HepG2 (cell line): ENCODE measurements at regions not wholly inside any gene's neighbourhood (a gene's known extent, or its start where the extent isn't known, plus 50 kb on each side); places are given as distances from the start of the nearest gene placed in this dataset.

Source experiments
- ATAC-seq: fragments of 200-7000 bp; cut with Tn5 transposase; 3 replicates; pipeline ENCODE4 v1.9.1; 2020; ENCODE audit warnings: mild to moderate bottlenecking, moderate library complexity
- BruUV-seq: library from RNA; stranded (reverse); fragments of 400-500 nt; replicated peaks from 2 replicates; lab custom pipeline; 2021; lab: Mats Ljungman, UMichigan
- CTCF ChIA-PET: fragments of 300-600 bp; formaldehyde crosslinking; extraction: SDS; loops from one replicate; lab custom pipeline; 2021; ENCODE audit warnings: low total read pairs, inconsistent platforms, low intra/inter-chr PET ratio; lab: Yijun Ruan, JAX
- POLR2A ChIA-PET: fragments of 350-600 bp; sonication (Branson Sonifier 250); formaldehyde crosslinking; loops from one replicate; lab custom pipeline; 2020; ENCODE audit warnings: antibody characterized with exemption, inconsistent platforms; lab: Yijun Ruan, JAX
- DNase-seq: peaks from one replicate; pipeline ENCODE4 v3.0.0-alpha.2; 2015; ENCODE audit warnings: low spot score
- FAIRE-seq: peaks from 3 replicates; lab custom pipeline; 2011; peaks lifted over from hg19 to GRCh38; lab: Jason Lieb, UNC
- H2AFZ ChIP-seq: one replicate; pipeline ENCODE4 v1.6.1; 2011; ENCODE audit warnings: low read length, inconsistent platforms
- H3K27ac ChIP-seq: fragments of 300-600 bp; 3 replicates; pipeline ENCODE4 v1.8.0; 2011; ENCODE audit warnings: mixed run types, mild to moderate bottlenecking, mixed read lengths, low read length, inconsistent platforms; ENCODE audit not compliant: insufficient read depth; ENCODE audit errors: extremely low read length
- H3K27me3 ChIP-seq, 2 experiments: fragments of 200-600 bp in 1 of 2; 2 replicates in 1 of 2; 3 replicates in 1 of 2; pipeline versions ENCODE4 v1.6.0 to v1.8.0; 2011; ENCODE audit warnings: low read length in 2 of 2, mild to moderate bottlenecking in 2 of 2, moderate library complexity in 2 of 2, inconsistent platforms in 1 of 2; ENCODE audit not compliant: insufficient read depth in 2 of 2, control insufficient read depth in 1 of 2
- H3K36me3 ChIP-seq, 2 experiments: fragments of 200-600 bp in 1 of 2; replicated peaks in 1 of 2; 2 replicates in 1 of 2; 3 replicates in 1 of 2; pipeline versions ENCODE4 v1.5.1 to v1.8.0; 2011; ENCODE audit warnings: low read length in 2 of 2, inconsistent platforms in 1 of 2; ENCODE audit not compliant: insufficient read depth in 2 of 2, control insufficient read depth in 1 of 2
- H3K4me1 ChIP-seq: 2 replicates; pipeline ENCODE4 v1.5.1; 2012; ENCODE audit warnings: low read length, inconsistent platforms; ENCODE audit not compliant: insufficient read depth
- H3K4me2 ChIP-seq: 2 replicates; pipeline ENCODE4 v1.6.0; 2011; ENCODE audit warnings: low read depth, low read length, inconsistent platforms
- H3K4me3 ChIP-seq, 3 experiments: fragments of 200-600 bp in 1 of 3; sonication (generic), shearing (Covaris generic) in 1 of 3; replicated peaks in 1 of 3; 2 replicates each; pipeline ENCODE4 v1.5.1; 2011 to 2016; ENCODE audit warnings: low read length in 3 of 3, inconsistent platforms in 2 of 3, low read depth in 2 of 3, mild to moderate bottlenecking in 2 of 3, control low read depth in 1 of 3, mixed read lengths in 1 of 3; ENCODE audit not compliant: insufficient read depth in 1 of 3
- H3K79me2 ChIP-seq: one replicate; pipeline ENCODE4 v1.6.1; 2011; ENCODE audit warnings: low read length, inconsistent platforms; ENCODE audit not compliant: insufficient read depth
- H3K9ac ChIP-seq: 2 replicates; pipeline ENCODE4 v1.6.0; 2011; ENCODE audit warnings: mild to moderate bottlenecking, low read depth, low read length, inconsistent platforms; ENCODE audit not compliant: insufficient read depth
- H3K9me3 ChIP-seq: 2 replicates; pipeline ENCODE4 v1.5.1; 2012; ENCODE audit warnings: mild to moderate bottlenecking, low read length
- H4K20me1 ChIP-seq: 2 replicates; pipeline ENCODE4 v1.6.0; 2011; ENCODE audit warnings: inconsistent platforms, mild to moderate bottlenecking, low read length, moderate library complexity; ENCODE audit not compliant: insufficient read depth
- CENPX ChIP-seq: sonication (generic); formaldehyde crosslinking; IDR thresholded peaks from 2 replicates; pipeline ENCODE4 v1.9.0; 2021; ENCODE audit warnings: mild to moderate bottlenecking, missing genetic modification reagents, moderate library complexity
- HBP1 ChIP-seq: IDR thresholded peaks from 2 replicates; pipeline ENCODE4 v1.6.1; 2016; ENCODE audit warnings: low read depth, control low read depth
- HNF4G ChIP-seq, 2 experiments: sonication (generic) in 1 of 2; formaldehyde crosslinking in 1 of 2; IDR thresholded peaks; 2 replicates each; pipeline versions ENCODE4 v1.4.0 to v1.6.1; 2011 to 2020; ENCODE audit warnings: borderline replicate concordance in 2 of 2, low read depth in 2 of 2, mild to moderate bottlenecking in 2 of 2, low read length in 1 of 2, missing genetic modification reagents in 1 of 2, moderate library complexity in 1 of 2
- HNRNPLL ChIP-seq: fragments of 200-400 bp; formaldehyde crosslinking; IDR thresholded peaks from 2 replicates; pipeline ENCODE4 v1.6.1; 2017; ENCODE audit warnings: mild to moderate bottlenecking, low read depth, low read length; ENCODE audit not compliant: poor library complexity, severe bottlenecking
- MZF1 ChIP-seq: sonication (generic); formaldehyde crosslinking; IDR thresholded peaks from 2 replicates; pipeline ENCODE4 v1.8.1; 2023; ENCODE audit warnings: mild to moderate bottlenecking, missing genetic modification reagents, borderline replicate concordance
- PATZ1 ChIP-seq: sonication (generic); formaldehyde crosslinking; IDR thresholded peaks from 2 replicates; pipeline ENCODE4 v1.4.0; 2020; ENCODE audit warnings: missing genetic modification reagents
- PRPF4 ChIP-seq: fragments of 200-400 bp; formaldehyde crosslinking; IDR thresholded peaks from 2 replicates; pipeline ENCODE4 v1.6.1; 2016; ENCODE audit warnings: low read length, low read depth; ENCODE audit not compliant: poor library complexity, severe bottlenecking
- RERE ChIP-seq: IDR thresholded peaks from 2 replicates; pipeline ENCODE4 v1.6.1; 2016; ENCODE audit warnings: low read depth, missing genetic modification reagents, missing compliant biosample characterization
- SMYD3 ChIP-seq: sonication (generic); formaldehyde crosslinking; IDR thresholded peaks from 2 replicates; pipeline ENCODE4 v1.8.1; 2023; ENCODE audit warnings: mild to moderate bottlenecking, missing genetic modification reagents
- SP140L ChIP-seq: sonication (generic); formaldehyde crosslinking; IDR thresholded peaks from 2 replicates; pipeline ENCODE4 v1.4.0; 2020; ENCODE audit warnings: missing genetic modification reagents, borderline replicate concordance
- TP53 ChIP-seq: sonication (generic); formaldehyde crosslinking; conservative IDR thresholded peaks from 2 replicates; pipeline ENCODE4 v1.4.0; 2020; ENCODE audit warnings: missing genetic modification reagents
- XBP1 ChIP-seq: sonication (generic); formaldehyde crosslinking; IDR thresholded peaks from 2 replicates; pipeline ENCODE4 v1.5.0; 2020; ENCODE audit warnings: missing genetic modification reagents
- ZGPAT ChIP-seq: IDR thresholded peaks from 2 replicates; pipeline ENCODE4 v1.6.1; 2016; ENCODE audit warnings: mild to moderate bottlenecking
- ZMYM2 ChIP-seq: sonication (generic); formaldehyde crosslinking; IDR thresholded peaks from 2 replicates; pipeline ENCODE4 v1.8.0; 2022; ENCODE audit warnings: mild to moderate bottlenecking, missing genetic modification reagents
- WGBS: methylation state at CpG from one replicate; pipeline ENCODE4 v1.1.6; 2017; ENCODE audit warnings: low lambda C conversion rate; 5-methylcytosine and 5-hydroxymethylcytosine counted together
- in situ Hi-C: cut with HindIII; loops from 2 replicates; pipeline ENCODE4 v1.10.0; 2017; ENCODE audit warnings: low pct_unique_long_range_greater_than_20kb; ENCODE audit not compliant: extremely low pct_ligation_motif_present
- intact Hi-C: fragments of 100-400 bp; cut with micrococcal nuclease; formaldehyde crosslinking; loops from one replicate; pipeline ENCODE4 v1.10.0; 2022; ENCODE audit not compliant: unreplicated experiment

- TF ChIP-seq RERE (CRISPR knock-in tag) (no peak), HNF4G (IDR thresholded peaks at IDR 0.05; ENCODE audit: borderline replicate concordance, low read depth, low read length) (no peak), HNF4G (CRISPR knock-in tag; IDR thresholded peaks at IDR 0.05; ENCODE audit: borderline replicate concordance, low read depth) (no peak), HNRNPLL (no peak), ZMYM2 (CRISPR knock-in tag) (no peak), CENPX (CRISPR knock-in tag) (no peak), XBP1 (CRISPR knock-in tag) (no peak)
Measured at GRCh38 chr19:29421196-29421545, 104.6 kb upstream of the VSTM2B start (continued).

- ChIA-PET CTCF (no interaction called here), POLR2A (no interaction called here)
- DNase-seq (no peak), FAIRE-seq (no peak), ATAC-seq (no peak)
- H3K9me3 ChIP-seq: no peaks in the 10 kb centered on the region
- H3K36me3 ChIP-seq: no peaks in the 10 kb centered on the region
- 0% methylated on average over 2 of the region's 7 CpGs for WGBS
- intact Hi-C loops (no loop called here), in situ Hi-C loops (no loop called here)
- H3K9ac ChIP-seq: no peak overlapping the region
- no peak overlapping the region for H2AFZ ChIP-seq
- H4K20me1 ChIP-seq: no peaks in the 10 kb centered on the region
- H3K4me1 ChIP-seq: no peaks in the 10 kb centered on the region
- no peak overlapping the region for H3K27ac ChIP-seq
- no peak overlapping the region for H3K4me2 ChIP-seq
- no peaks in the 10 kb centered on the region for H3K79me2 ChIP-seq
- BruUV-seq: no TSS peak
- H3K4me3 ChIP-seq: no peak overlapping the region
- H3K27me3 ChIP-seq: no peaks in the 10 kb centered on the region; a peak in 2 of 5 replicates
- TF ChIP-seq SP140L (CRISPR knock-in tag) (no peak), ZGPAT (CRISPR knock-in tag) (no peak), TP53 (CRISPR knock-in tag) (no peak), SMYD3 (CRISPR knock-in tag) (no peak), PRPF4 (no peak), HBP1 (CRISPR knock-in tag) (no peak), MZF1 (CRISPR knock-in tag) (no peak), PATZ1 (CRISPR knock-in tag) (no peak)
Measured at GRCh38 chr19:29422047-29422446, 103.7 kb upstream of the VSTM2B start.
